GM18517 (cell line): ENCODE measurements at regions not wholly inside any gene's neighbourhood (a gene's known extent, or its start where the extent isn't known, plus 50 kb on each side); places are given as distances from the start of the nearest gene placed in this dataset.
"Not testable (repeated sequence)": the region's sequence is repeated elsewhere in the genome, so short reads cannot be mapped to it uniquely, and the experiment has no call there.

Experiments
- ATAC-seq: cut with Tn5 transposase; IDR thresholded peaks from one replicate; pipeline ENCODE4 v1.9.1; 2021; ENCODE audit warnings: mild to moderate bottlenecking, moderate library complexity; ENCODE audit not compliant: unreplicated experiment

GRCh38 chrX:101823236-101823635, 108.6 kb downstream of the ZMAT1 start:
- ATAC-seq = no peak

- not testable (repeated sequence) for ATAC-seq
Observed at GRCh38 chrX:101817739-101818138, 114.1 kb downstream of the ZMAT1 start.

- no peak for ATAC-seq
Observed at GRCh38 chrX:101813200-101813599, 118.6 kb downstream of the ZMAT1 start.

GRCh38 chrX:101803451-101803850, 128.4 kb downstream of the ZMAT1 start:
- ATAC-seq = no peak

GRCh38 chrX:101799387-101799786, 132.4 kb downstream of the ZMAT1 start:
- peak; percentile 97 for ATAC-seq

GRCh38 chrX:101787934-101788333, 128.3 kb upstream of the ARMCX2 start:
- no peak for ATAC-seq

GRCh38 chrX:101785142-101785541, 125.5 kb upstream of the ARMCX2 start:
- ATAC-seq = no peak

GRCh38 chrX:101780421-101780820, 120.8 kb upstream of the ARMCX2 start:
- not testable (repeated sequence) for ATAC-seq

- peak; percentile 99 for ATAC-seq
Observed at GRCh38 chrX:101774340-101774739, 114.7 kb upstream of the ARMCX2 start.

- ATAC-seq = no peak
Observed at GRCh38 chrX:101764538-101764937, 104.9 kb upstream of the ARMCX2 start.

GRCh38 chrX:101759000-101759399, 99.3 kb upstream of the ARMCX2 start:
- ATAC-seq = peak; percentile 81

GRCh38 chrX:101750744-101751143, 91.1 kb upstream of the ARMCX2 start:
- no peak for ATAC-seq

- no peak for ATAC-seq
Observed at GRCh38 chrX:101749436-101749835, 89.8 kb upstream of the ARMCX2 start.

- no peak for ATAC-seq
Observed at GRCh38 chrX:101745046-101745445, 85.4 kb upstream of the ARMCX2 start.

- no peak for ATAC-seq
Observed at GRCh38 chrX:101744085-101744484, 84.4 kb upstream of the ARMCX2 start.

GRCh38 chrX:101740642-101741041, 81.0 kb upstream of the ARMCX2 start:
- no peak for ATAC-seq

GRCh38 chrX:101738867-101739266, 79.2 kb upstream of the ARMCX2 start:
- ATAC-seq = not testable (repeated sequence)

- not testable (repeated sequence) for ATAC-seq
Observed at GRCh38 chrX:101738411-101738810, 78.8 kb upstream of the ARMCX2 start.

- no peak for ATAC-seq
Observed at GRCh38 chrX:101736651-101737050, 77.0 kb upstream of the ARMCX2 start.

- no peak for ATAC-seq
Observed at GRCh38 chrX:101732870-101733269, 73.2 kb upstream of the ARMCX2 start.

- no peak for ATAC-seq
Observed at GRCh38 chrX:101729986-101730385, 70.3 kb upstream of the ARMCX2 start.
